ENCODE measurements at regions not wholly inside any gene's neighbourhood (a gene's known extent, or its start where the extent isn't known, plus 50 kb on each side); places are given as distances from the start of the nearest gene placed in this dataset.

DNA sequence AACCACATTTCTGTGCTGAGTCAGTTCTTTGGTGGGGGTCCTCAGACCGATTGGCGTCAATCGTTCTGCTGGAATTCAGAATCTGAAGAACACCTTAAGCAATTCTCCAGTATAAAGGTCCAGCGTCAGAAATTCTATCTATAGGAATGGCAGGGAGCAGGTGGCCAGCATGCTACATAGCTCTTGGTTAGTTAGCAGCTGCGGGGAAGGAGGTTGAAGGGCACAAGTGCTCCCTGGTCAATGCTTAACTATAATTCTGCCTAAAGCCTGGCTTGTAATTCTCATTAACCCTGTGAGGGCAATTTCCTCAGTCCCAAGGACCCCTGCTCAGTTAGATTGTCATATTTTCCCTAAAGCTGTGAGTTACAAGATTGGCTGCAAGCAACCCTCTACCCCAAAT, 54.3 kb upstream of the GALNT2 start:
- Histone ChIP-seq H3K9me3 (no peaks in the 10 kb centered on the region), H3K27ac (no peak overlapping the region), H3K4me1 (no peaks in the 10 kb centered on the region), H3K36me3 (no peaks in the 10 kb centered on the region), H3K4me3 (no peak overlapping the region), H4K20me1 (no peaks in the 10 kb centered on the region), H3K9ac (no peak overlapping the region), H3K4me2 (no peak overlapping the region), H3K27me3 (no peaks in the 10 kb centered on the region)
- no peak for TF ChIP-seq Cebpa-rat (IDR thresholded peaks at IDR 0.05)

DNA sequence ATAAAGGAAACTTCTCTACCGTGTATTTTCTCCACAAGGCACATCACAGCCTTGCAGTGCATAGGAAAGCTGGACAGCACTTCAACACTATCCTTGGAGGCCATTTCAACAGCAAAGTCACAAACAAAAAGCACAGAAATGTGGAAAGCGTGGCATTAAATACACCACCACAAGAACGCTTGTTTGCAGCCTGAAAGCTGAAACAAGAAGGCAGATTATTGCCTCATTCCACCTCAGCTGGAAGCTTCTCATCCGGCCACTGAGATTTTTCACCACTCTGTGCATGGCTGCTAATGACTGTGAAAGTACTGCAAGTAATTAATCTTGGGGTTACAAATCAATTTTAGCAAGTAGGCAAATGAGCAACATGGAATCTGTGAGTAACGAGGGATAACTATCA, 50.9 kb upstream of the GALNT2 start:
- Histone ChIP-seq H3K27me3 (no peaks in the 10 kb centered on the region), H3K9ac (no peak overlapping the region), H3K36me3 (no peaks in the 10 kb centered on the region), H3K4me3 (no peak overlapping the region), H4K20me1 (no peaks in the 10 kb centered on the region), H3K27ac (no peak overlapping the region), H3K4me2 (no peak overlapping the region), H3K9me3 (no peaks in the 10 kb centered on the region), H3K4me1 (no peaks in the 10 kb centered on the region)
- TF ChIP-seq Cebpa-rat (IDR thresholded peaks at IDR 0.05): no peak

Data from BLaER1 (cell line).